Aorta (tissue), 5 donors: ENCODE measurements at regions not wholly inside any gene's neighbourhood (a gene's known extent, or its start where the extent isn't known, plus 50 kb on each side); places are given as distances from the start of the nearest gene placed in this dataset.
"Not testable (repeated sequence)": the region's sequence is repeated elsewhere in the genome, so short reads cannot be mapped to it uniquely, and the experiment has no call there.

Experiments used
- ATAC-seq: fragments of 200-7000 bp; cut with Tn5 transposase; one replicate; pipeline ENCODE4 v1.9.1; 2022; ENCODE audit warnings: moderate library complexity; ENCODE audit not compliant: low FRiP score
- DNase-seq, 2 donors: peaks; one replicate each; pipeline ENCODE4 v3.0.0-alpha.2; 2020
- H3K27ac ChIP-seq, 2 donors: one replicate each; pipeline ENCODE4 v1.5.1; 2013; ENCODE audit warnings: low read length in 2 of 2, mild to moderate bottlenecking in 2 of 2, moderate library complexity in 2 of 2, control low read depth in 1 of 2, inconsistent platforms in 1 of 2, low read depth in 1 of 2
- H3K27me3 ChIP-seq, 2 donors: one replicate each; pipeline ENCODE4 v1.6.1; 2013; ENCODE audit warnings: control low read depth in 1 of 2, low read length in 1 of 2, mild to moderate bottlenecking in 1 of 2, moderate library complexity in 1 of 2; ENCODE audit not compliant: insufficient read depth in 2 of 2, control insufficient read depth in 1 of 2
- H3K36me3 ChIP-seq, 2 donors: one replicate each; pipeline ENCODE4 v1.6.1; 2013; ENCODE audit warnings: control low read depth in 1 of 2, low read length in 1 of 2, mild to moderate bottlenecking in 1 of 2; ENCODE audit not compliant: insufficient read depth in 2 of 2, control insufficient read depth in 1 of 2
- H3K4me1 ChIP-seq, 2 donors: one replicate each; pipeline ENCODE4 v1.6.1; 2013; ENCODE audit warnings: low read length in 2 of 2, control low read depth in 1 of 2, mild to moderate bottlenecking in 1 of 2, moderate library complexity in 1 of 2; ENCODE audit not compliant: insufficient read depth in 2 of 2, control insufficient read depth in 1 of 2
- H3K4me3 ChIP-seq, 2 donors: one replicate each; pipeline ENCODE4 v1.5.1; 2013; ENCODE audit warnings: low read length in 2 of 2, control low read depth in 1 of 2, mild to moderate bottlenecking in 1 of 2
- H3K9me3 ChIP-seq: one replicate; pipeline ENCODE4 v1.6.1; 2013; ENCODE audit warnings: mild to moderate bottlenecking, low read length; ENCODE audit not compliant: control insufficient read depth
- WGBS, 2 donors: extraction: QIAGEN DNeasy Blood & Tissue Kit; methylation state at CpG; one replicate each; pipeline ENCODE4 v1.1.7; 2013; 5-methylcytosine and 5-hydroxymethylcytosine counted together
- intact Hi-C, 2 donors: fragments of 100-400 bp; cut with DNase I; formaldehyde crosslinking; loops; one replicate each; pipeline versions ENCODE4 v1.14.2 to v1.15.0; 2022
- donor health status: healthy with polysubstance abuse.
- donor health status: Bipolar disorder and iron deficiency.
- donor health status: DM: no; HTN: no; CAD: no.
- donor health status: DM: no; HTN: no; CAD: no.
- donor health status: DM: yes; HTN: yes; CAD: no.

DNA sequence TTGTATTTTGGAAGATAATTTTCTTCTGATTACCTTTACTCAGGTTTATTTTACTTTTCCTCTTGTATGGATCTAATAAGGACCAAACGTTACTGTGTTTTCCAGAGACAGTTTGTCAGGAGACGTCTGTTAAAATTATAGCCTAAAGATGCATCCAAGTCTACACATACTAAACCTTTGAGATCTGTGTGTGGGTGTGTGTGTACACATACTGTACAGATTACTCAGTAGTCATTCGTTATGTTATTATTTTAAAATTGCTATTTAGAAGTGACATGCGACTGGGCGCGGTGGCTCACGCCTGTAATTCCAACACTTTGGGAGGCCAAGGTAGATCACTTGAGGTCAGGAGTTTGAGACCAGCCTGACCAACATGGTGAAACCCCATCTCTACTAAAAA lies 51.6 kb upstream of the CNTLN start:
- ATAC-seq (no peak), DNase-seq (no peak)
- Histone ChIP-seq H3K36me3 (no peaks in the 10 kb centered on the region), H3K27ac (no peak overlapping the region), H3K27me3 (no peaks in the 10 kb centered on the region), H3K9me3 (no peaks in the 10 kb centered on the region), H3K4me1 (no peaks in the 10 kb centered on the region), H3K4me3 (no peak overlapping the region)
- intact Hi-C loops, result no loop called here
- 89% methylated on average over 7 of the region's 7 CpGs for WGBS, 2 donors

- Histone ChIP-seq H3K27me3 (no peaks in the 10 kb centered on the region), H3K4me1 (no peaks in the 10 kb centered on the region)
- no peak for DNase-seq
Observed at GRCh38 chr9:17082343-17083064, 52.3 kb upstream of the CNTLN start.

DNA sequence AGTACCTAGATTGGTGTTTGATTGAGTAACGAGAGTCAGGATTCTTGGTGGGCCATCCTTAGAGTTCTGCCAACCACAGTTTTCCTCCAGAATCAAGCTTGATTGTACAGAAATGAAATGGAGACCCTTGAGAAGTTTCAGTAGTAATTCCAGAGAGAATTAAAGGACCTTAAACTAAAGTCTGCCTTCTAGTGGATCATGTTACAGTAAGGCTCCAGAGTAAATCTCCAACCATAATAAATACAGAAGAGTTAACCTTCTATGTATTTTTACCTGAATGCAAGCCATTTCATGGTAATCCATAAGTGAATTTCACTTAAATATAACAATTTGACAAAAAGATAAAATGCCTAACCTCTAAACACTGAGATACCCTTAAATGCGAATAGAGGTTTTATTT lies 53.0 kb upstream of the CNTLN start:
- H3K9me3 ChIP-seq, result no peaks in the 10 kb centered on the region
- DNase-seq (no peak), ATAC-seq (no peak)
- H3K27me3 ChIP-seq, result no peaks in the 10 kb centered on the region
- no peak overlapping the region for H3K27ac ChIP-seq
- intact Hi-C loops, result no loop called here
- WGBS, 2 donors, result 93 to 96% methylated on average over 2 of the region's 2 CpGs
- H3K36me3 ChIP-seq, result no peaks in the 10 kb centered on the region
- no peak overlapping the region for H3K4me3 ChIP-seq
- H3K4me1 ChIP-seq, result no peaks in the 10 kb centered on the region

More at GRCh38 chr9:17082343-17083064, 52.3 kb upstream of the CNTLN start:
- Histone ChIP-seq H3K9me3 (no peaks in the 10 kb centered on the region), H3K27ac (no peak overlapping the region), H3K4me3 (no peak overlapping the region), H3K36me3 (no peaks in the 10 kb centered on the region)
- intact Hi-C loops, result no loop called here
- ATAC-seq, result no peak
- WGBS, 2 donors, result 29 to 30% methylated on average over 5 of the region's 5 CpGs

GRCh38 chr9:17081351-17081750 lies 53.5 kb upstream of the CNTLN start:
- Histone ChIP-seq H3K27ac (no peak overlapping the region), H3K27me3 (no peaks in the 10 kb centered on the region), H3K9me3 (no peaks in the 10 kb centered on the region), H3K4me3 (no peak overlapping the region), H3K4me1 (no peaks in the 10 kb centered on the region), H3K36me3 (no peaks in the 10 kb centered on the region)
- ATAC-seq, result no peak
- no peak for DNase-seq
- intact Hi-C loops, result no loop called here
- 68 to 79% methylated on average over 8 of the region's 8 CpGs for WGBS, 2 donors

DNA sequence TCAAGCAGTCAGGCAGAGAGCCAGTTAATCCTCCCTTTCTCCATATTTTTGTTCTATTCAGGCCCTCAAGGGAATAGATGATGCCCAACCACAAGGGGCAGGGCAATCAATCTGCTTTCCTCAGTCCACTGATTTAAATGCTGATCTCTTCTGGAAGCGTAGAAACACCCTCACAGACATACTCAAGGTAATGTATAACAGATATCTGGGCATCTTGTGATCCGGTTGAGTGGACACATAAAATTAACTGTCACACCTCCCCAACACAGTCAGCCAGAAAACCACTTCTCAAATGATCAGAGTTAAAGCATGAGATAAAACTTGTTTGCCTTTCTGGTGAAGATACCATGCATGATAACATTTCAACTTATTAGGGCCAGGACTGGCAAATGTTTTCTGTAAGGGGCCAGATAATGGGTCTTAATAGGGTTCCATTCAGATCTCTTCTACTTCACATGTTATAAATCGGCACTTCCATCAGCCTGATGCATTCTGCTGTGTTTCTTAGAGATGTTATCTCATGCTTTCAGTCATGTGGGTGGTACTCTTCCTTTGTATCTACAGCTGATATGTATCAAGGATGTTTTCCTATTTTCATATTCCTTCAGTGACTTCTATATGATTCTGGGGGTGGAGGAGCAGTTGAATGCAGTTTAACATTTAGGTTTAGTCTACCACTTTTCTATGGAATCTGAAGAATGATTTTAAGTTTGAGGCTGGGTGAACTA lies 58.9 kb upstream of the CNTLN start:
- intact Hi-C loops, result no loop called here
- DNase-seq (no peak), ATAC-seq (no peak)
- Histone ChIP-seq H3K27me3 (no peaks in the 10 kb centered on the region), H3K4me1 (no peaks in the 10 kb centered on the region), H3K27ac (no peak overlapping the region), H3K9me3 (no peaks in the 10 kb centered on the region), H3K4me3 (no peak overlapping the region), H3K36me3 (no peaks in the 10 kb centered on the region)
- 90 to 92% methylated on average over 3 of the region's 3 CpGs for WGBS, 2 donors

- 81 to 85% methylated on average over 4 of the region's 4 CpGs for WGBS, 2 donors
- intact Hi-C loops, result no loop called here
Observed at GRCh38 chr9:17075146-17075757, 59.6 kb upstream of the CNTLN start.

DNA sequence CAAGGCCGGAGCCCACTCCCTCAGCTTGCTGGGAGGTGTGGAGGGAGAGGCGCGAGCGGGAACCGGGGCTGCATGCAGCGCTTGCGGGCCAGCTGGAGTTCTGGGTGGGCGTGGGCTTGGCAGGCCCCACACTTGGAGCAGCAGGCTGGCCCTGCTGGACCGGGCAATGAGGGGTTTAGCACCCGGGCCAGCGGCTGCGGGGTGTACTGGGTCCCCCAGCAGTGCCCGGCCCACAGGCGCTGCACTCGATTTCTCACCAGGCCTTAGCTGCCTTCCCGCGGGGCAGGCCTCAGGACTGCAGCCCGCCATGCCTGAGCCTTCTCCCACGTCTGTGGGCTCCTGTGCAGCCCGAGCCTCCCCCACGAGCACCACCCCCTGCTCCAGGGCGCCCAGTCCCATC lies 62.3 kb upstream of the CNTLN start:
- intact Hi-C loops, H3K9me3 ChIP-seq, H3K36me3 ChIP-seq, H3K27ac ChIP-seq, H3K4me1 ChIP-seq, ATAC-seq, H3K27me3 ChIP-seq, DNase-seq, H3K4me3 ChIP-seq: not testable (repeated sequence)
- 91 to 96% methylated on average over 16 to 22 of the region's 22 CpGs for WGBS, 2 donors

More at GRCh38 chr9:17075146-17075757, 59.6 kb upstream of the CNTLN start:
- no peaks in the 10 kb centered on the region for H3K4me1 ChIP-seq
- ATAC-seq, result no peak
- no peaks in the 10 kb centered on the region for H3K9me3 ChIP-seq
- no peak overlapping the region for H3K27ac ChIP-seq
- no peaks in the 10 kb centered on the region for H3K36me3 ChIP-seq
- DNase-seq, result no peak
- H3K4me3 ChIP-seq, result no peak overlapping the region
- no peaks in the 10 kb centered on the region for H3K27me3 ChIP-seq

- no peaks in the 10 kb centered on the region for H3K9me3 ChIP-seq
- H3K27me3 ChIP-seq, result no peaks in the 10 kb centered on the region
- no peak overlapping the region for H3K4me3 ChIP-seq
- WGBS, 2 donors, result 77 to 78% methylated on average over 3 of the region's 3 CpGs
- H3K4me1 ChIP-seq, result no peaks in the 10 kb centered on the region
- H3K36me3 ChIP-seq, result no peaks in the 10 kb centered on the region
- DNase-seq (no peak), ATAC-seq (no peak)
- intact Hi-C loops, result no loop called here
- H3K27ac ChIP-seq, result no peak overlapping the region
Observed at GRCh38 chr9:17068671-17069070, 66.2 kb upstream of the CNTLN start.

GRCh38 chr9:17065062-17065461 lies 69.8 kb upstream of the CNTLN start:
- intact Hi-C loops, result no loop called here
- no peak overlapping the region for H3K4me3 ChIP-seq
- H3K27ac ChIP-seq, result no peak overlapping the region
- H3K27me3 ChIP-seq, result no peaks in the 10 kb centered on the region
- no peaks in the 10 kb centered on the region for H3K36me3 ChIP-seq
- H3K9me3 ChIP-seq, result no peaks in the 10 kb centered on the region
- ATAC-seq, result no peak
- WGBS, 2 donors, result 73 to 85% methylated on average over 1 of the region's 1 CpG
- no peaks in the 10 kb centered on the region for H3K4me1 ChIP-seq
- DNase-seq, result no peak
